Adrenal gland (tissue), 9 donors: ENCODE measurements at regions not wholly inside any gene's neighbourhood (a gene's known extent, or its start where the extent isn't known, plus 50 kb on each side); places are given as distances from the start of the nearest gene placed in this dataset.

ENCODE experiments used
- DNase-seq, 7 donors: peaks; one replicate each; pipeline ENCODE4 v3.0.0-alpha.2; 2019 to 2020
- H3K27ac ChIP-seq, 5 donors: fragments of 200-600 bp; sonication (generic) in 4 of 5; 1 replicate in 3 of 5; 2 replicates in 2 of 5; pipeline versions ENCODE4 v1.5.1 to v1.8.0; 2016 to 2020; ENCODE audit warnings: mild to moderate bottlenecking in 1 of 5
- H3K27me3 ChIP-seq: fragments of 200-600 bp; 2 replicates; pipeline ENCODE4 v1.8.0; 2021
- H3K36me3 ChIP-seq, 2 donors: fragments of 200-600 bp; replicated peaks in 1 of 2; 1 replicate in 1 of 2; 2 replicates in 1 of 2; pipeline versions ENCODE4 v1.5.1 to v1.8.0; 2018 to 2022
- H3K4me1 ChIP-seq, 2 donors: fragments of 200-600 bp; replicated peaks in 1 of 2; 1 replicate in 1 of 2; 2 replicates in 1 of 2; pipeline versions ENCODE4 v1.5.1 to v1.8.0; 2018 to 2021
- H3K4me3 ChIP-seq, 4 donors: fragments of 200-600 bp; sonication (generic) in 3 of 4; one replicate each; pipeline ENCODE4 v1.5.1; 2016 to 2018
- H3K9me3 ChIP-seq, 3 donors: fragments of 200-600 bp; sonication (generic) in 1 of 3; replicated peaks in 1 of 3; 1 replicate in 2 of 3; 2 replicates in 1 of 3; pipeline versions ENCODE4 v1.5.1 to v1.8.0; 2016 to 2021
- POLR2A ChIP-seq, 2 donors: fragments of 450-650 bp; IDR thresholded peaks; one replicate each; pipeline ENCODE4 v1.6.1; 2017; ENCODE audit warnings: antibody characterized with exemption in 2 of 2, mild to moderate bottlenecking in 2 of 2, moderate library complexity in 1 of 2
- WGBS, 4 donors: extraction: QIAGEN DNeasy Blood & Tissue Kit in 2 of 4; methylation state at CpG; one replicate each; pipeline versions ENCODE4 v1.1.5 to v1.1.7; 2013 to 2017; 5-methylcytosine and 5-hydroxymethylcytosine counted together
- intact Hi-C, 2 donors: fragments of 100-400 bp; cut with DNase I; formaldehyde crosslinking; loops; one replicate each; pipeline versions ENCODE4 v1.14.1 to v1.15.0; 2022 to 2023
- TF ChIP-seq, protein P1 (sequence below), 6 experiments: fragments of 450-650 bp in 4 of 6; fragments of 200-600 bp in 2 of 6; sonication (generic) in 1 of 6; IDR thresholded peaks; 1 replicate in 5 of 6; 2 replicates in 1 of 6; pipeline versions ENCODE4 v1.5.1 to v1.8.0; 2016 to 2021; ENCODE audit warnings: antibody characterized with exemption in 6 of 6, mild to moderate bottlenecking in 2 of 6, moderate library complexity in 1 of 6
- donor health status: healthy with polysubstance abuse.
- donor health status: Bipolar disorder and iron deficiency.
- donor health status: DM: yes; HTN: yes; CAD: no.
- donor health status: DM: no; HTN: no; CAD: no.
- donor health status: DM: no; HTN: no; CAD: no.

DNA sequence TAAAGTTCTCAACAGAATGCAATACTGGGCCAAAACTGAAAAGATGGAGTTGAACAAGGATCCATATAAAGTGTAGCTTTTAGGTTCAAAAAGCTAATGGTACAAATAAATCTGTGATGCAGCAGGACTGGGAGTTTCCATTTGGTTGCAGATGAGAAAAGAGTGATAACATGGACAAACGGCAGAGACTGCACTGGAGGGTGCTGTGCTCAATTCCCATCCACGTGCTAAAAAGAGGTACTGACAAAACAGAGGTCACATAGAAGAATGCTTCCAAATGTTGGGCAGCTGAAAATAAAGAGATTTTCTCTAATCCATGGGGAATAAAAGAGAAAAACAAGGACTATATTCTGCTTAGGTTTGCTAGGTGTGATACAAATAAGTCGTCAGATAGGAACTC is 461.6 kb downstream of the LIG4 start:
- intact Hi-C loops, result no loop called here
- Histone ChIP-seq H3K36me3 (no peaks in the 10 kb centered on the region), H3K9me3 (no peaks in the 10 kb centered on the region), H3K27ac (no peak overlapping the region), H3K4me3 (no peak overlapping the region), H3K4me1 (no peaks in the 10 kb centered on the region), H3K27me3 (no peaks in the 10 kb centered on the region)
- TF ChIP-seq, protein P1, sequence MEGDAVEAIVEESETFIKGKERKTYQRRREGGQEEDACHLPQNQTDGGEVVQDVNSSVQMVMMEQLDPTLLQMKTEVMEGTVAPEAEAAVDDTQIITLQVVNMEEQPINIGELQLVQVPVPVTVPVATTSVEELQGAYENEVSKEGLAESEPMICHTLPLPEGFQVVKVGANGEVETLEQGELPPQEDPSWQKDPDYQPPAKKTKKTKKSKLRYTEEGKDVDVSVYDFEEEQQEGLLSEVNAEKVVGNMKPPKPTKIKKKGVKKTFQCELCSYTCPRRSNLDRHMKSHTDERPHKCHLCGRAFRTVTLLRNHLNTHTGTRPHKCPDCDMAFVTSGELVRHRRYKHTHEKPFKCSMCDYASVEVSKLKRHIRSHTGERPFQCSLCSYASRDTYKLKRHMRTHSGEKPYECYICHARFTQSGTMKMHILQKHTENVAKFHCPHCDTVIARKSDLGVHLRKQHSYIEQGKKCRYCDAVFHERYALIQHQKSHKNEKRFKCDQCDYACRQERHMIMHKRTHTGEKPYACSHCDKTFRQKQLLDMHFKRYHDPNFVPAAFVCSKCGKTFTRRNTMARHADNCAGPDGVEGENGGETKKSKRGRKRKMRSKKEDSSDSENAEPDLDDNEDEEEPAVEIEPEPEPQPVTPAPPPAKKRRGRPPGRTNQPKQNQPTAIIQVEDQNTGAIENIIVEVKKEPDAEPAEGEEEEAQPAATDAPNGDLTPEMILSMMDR (IDR thresholded peaks at IDR 0.05), result no peak
- no peak for TF ChIP-seq POLR2A (IDR thresholded peaks at IDR 0.05)
- no peak for DNase-seq
- WGBS, 4 donors, result 33 to 37% (median 34%) methylated on average over 3 of the region's 3 CpGs

DNA sequence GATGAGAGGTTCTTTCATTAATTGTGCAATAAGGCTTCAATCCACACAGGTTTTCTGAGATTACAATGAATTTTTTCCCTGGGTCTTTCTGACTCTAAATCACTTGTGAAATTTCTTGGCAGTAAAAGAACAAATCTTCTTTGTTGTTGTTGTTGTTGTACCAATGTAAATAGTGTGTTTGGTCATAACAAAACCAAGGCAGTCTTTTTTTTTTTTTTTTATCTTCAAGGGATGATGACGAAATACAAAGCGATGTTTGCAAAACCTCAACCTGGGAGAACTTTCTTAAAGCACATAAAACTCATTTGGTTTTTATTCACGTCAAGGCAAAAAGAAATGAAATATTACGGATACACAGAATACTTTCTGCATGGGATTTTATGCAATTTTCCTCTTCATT is 462.0 kb downstream of the LIG4 start:
- no peaks in the 10 kb centered on the region for H3K9me3 ChIP-seq
- TF ChIP-seq POLR2A (IDR thresholded peaks at IDR 0.05), result no peak
- TF ChIP-seq, protein P1 (IDR thresholded peaks at IDR 0.05), result no peak
- no peaks in the 10 kb centered on the region for H3K36me3 ChIP-seq
- H3K4me1 ChIP-seq, result no peaks in the 10 kb centered on the region
- no peak for DNase-seq
- intact Hi-C loops, result no loop called here
- H3K27me3 ChIP-seq, result no peaks in the 10 kb centered on the region
- WGBS, 4 donors, result 64 to 81% (median 71%) methylated on average over 4 of the region's 4 CpGs
- no peak overlapping the region for H3K4me3 ChIP-seq
- no peak overlapping the region for H3K27ac ChIP-seq

DNA sequence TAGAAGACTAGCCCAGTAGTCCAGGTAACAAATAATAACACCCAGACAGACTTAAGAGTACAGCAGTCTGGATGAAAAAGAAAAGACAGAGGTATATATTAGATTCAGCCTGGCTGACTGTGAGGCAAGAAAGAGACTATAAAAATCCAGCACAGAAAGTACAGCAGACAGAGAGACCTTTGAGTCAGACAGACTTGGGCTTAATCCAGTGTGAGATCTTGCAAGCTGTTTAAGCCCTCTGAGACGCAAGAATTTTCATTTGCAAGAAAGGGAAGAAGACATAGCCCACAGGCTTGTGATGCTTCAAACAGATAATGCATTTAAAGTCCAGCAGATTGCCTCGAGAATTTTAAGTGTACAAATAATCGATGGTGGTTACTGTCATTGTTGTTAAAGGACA is 471.4 kb downstream of the LIG4 start:
- WGBS, 4 donors, result 47 to 78% (median 57%) methylated on average over 3 of the region's 3 CpGs
- H3K4me3 ChIP-seq, result no peak overlapping the region
- no peaks in the 10 kb centered on the region for H3K4me1 ChIP-seq
- TF ChIP-seq, protein P1 (IDR thresholded peaks at IDR 0.05), result no peak
- TF ChIP-seq POLR2A (IDR thresholded peaks at IDR 0.05), result no peak
- H3K9me3 ChIP-seq, result no peaks in the 10 kb centered on the region
- no peaks in the 10 kb centered on the region for H3K36me3 ChIP-seq
- H3K27me3 ChIP-seq, result no peaks in the 10 kb centered on the region
- DNase-seq, result no peak
- intact Hi-C loops, result no loop called here
- H3K27ac ChIP-seq, result no peak overlapping the region

- H3K27me3 ChIP-seq, result no peaks in the 10 kb centered on the region
- H3K36me3 ChIP-seq, result no peaks in the 10 kb centered on the region
- WGBS, 4 donors, result 43 to 59% (median 53%) methylated on average over 4 of the region's 4 CpGs
- H3K4me3 ChIP-seq, result no peak overlapping the region
- no peaks in the 10 kb centered on the region for H3K9me3 ChIP-seq
- no peak for DNase-seq
- H3K4me1 ChIP-seq, result no peaks in the 10 kb centered on the region
- intact Hi-C loops, result no loop called here
- H3K27ac ChIP-seq, result no peak overlapping the region
- TF ChIP-seq POLR2A (IDR thresholded peaks at IDR 0.05), result no peak
- TF ChIP-seq, protein P1 (IDR thresholded peaks at IDR 0.05), result no peak
These were observed 471.8 kb downstream of the LIG4 start for GRCh38 chr13:107743526-107743925.
